ENCODE measurements at regions not wholly inside any gene's neighbourhood (a gene's known extent, or its start where the extent isn't known, plus 50 kb on each side); places are given as distances from the start of the nearest gene placed in this dataset.

- Mint-ChIP-seq H3K4me3 (no peak overlapping the region), H3K36me3 (no peaks in the 10 kb centered on the region), H3K9me3 (peaks cover 0 to 2% (median 0%) of the 10 kb centered on the region in 11 donors), H3K27ac (no peak overlapping the region), H3K4me1 (no peaks in the 10 kb centered on the region), H3K27me3 (no peaks in the 10 kb centered on the region)
- DNase-seq = no peak
- ATAC-seq = no peak
- POLR2A ChIA-PET = no interaction called here
- H3K4me3 ChIP-seq (ENCODE audit: low read length) = no peak overlapping the region
- H3K27ac ChIP-seq (ENCODE audit: low read depth, low read length) = no peak overlapping the region
- H3K27me3 ChIP-seq (ENCODE audit: control insufficient read depth in 2 of 2, insufficient read depth in 2 of 2, low read length in 2 of 2) = no peaks in the 10 kb centered on the region
- intact Hi-C loops (cut with micrococcal nuclease) = no loop called here
- H3K9me3 ChIP-seq (ENCODE audit: control insufficient read depth in 2 of 3, low read length in 3 of 3) = no peaks in the 10 kb centered on the region
- CTCF ChIA-PET = interaction anchor here (0.6 kb wide), 1 partner anchor 390 kb away, joined by 3 read pairs; no protein-coding TSS in a partner anchor
- no peaks in the 10 kb centered on the region for H3K4me1 ChIP-seq (ENCODE audit: control insufficient read depth in 2 of 2, insufficient read depth in 2 of 2, low read length in 2 of 2)
- H3K36me3 ChIP-seq (ENCODE audit: control insufficient read depth in 2 of 3, insufficient read depth in 3 of 3, low read length in 3 of 3) = no peaks in the 10 kb centered on the region
Measured at GRCh38 chr2:215554689-215555498, 119.0 kb upstream of the FN1 start.

- H3K9me3 Mint-ChIP-seq = peaks cover 0 to 2% (median 0%) of the 10 kb centered on the region in 11 donors
- Histone ChIP-seq H3K9me3 (ENCODE audit: control insufficient read depth in 2 of 3, low read length in 3 of 3) (no peaks in the 10 kb centered on the region), H3K27me3 (ENCODE audit: control insufficient read depth in 2 of 2, insufficient read depth in 2 of 2, low read length in 2 of 2) (no peaks in the 10 kb centered on the region), H3K4me1 (ENCODE audit: control insufficient read depth in 2 of 2, insufficient read depth in 2 of 2, low read length in 2 of 2) (no peaks in the 10 kb centered on the region), H3K27ac (ENCODE audit: low read depth, low read length) (no peak overlapping the region), H3K4me3 (ENCODE audit: low read length) (no peak overlapping the region), H3K36me3 (ENCODE audit: control insufficient read depth in 2 of 3, insufficient read depth in 3 of 3, low read length in 3 of 3) (no peaks in the 10 kb centered on the region)
- H3K27me3 Mint-ChIP-seq = peaks cover 0 to 3% (median 0%) of the 10 kb centered on the region in 5 donors
- ChIA-PET POLR2A (interaction anchor here (0.7 kb wide), 1 partner anchor 380 kb away, joined by 9 read pairs; no protein-coding TSS in a partner anchor), CTCF (no interaction called here)
- no peak overlapping the region for H3K27ac Mint-ChIP-seq
- no peaks in the 10 kb centered on the region for H3K4me1 Mint-ChIP-seq
- no peaks in the 10 kb centered on the region for H3K36me3 Mint-ChIP-seq
- no peak for ATAC-seq
- H3K4me3 Mint-ChIP-seq = no peak overlapping the region
- DNase-seq = no peak
- intact Hi-C loops (cut with micrococcal nuclease) = no loop called here
Measured at GRCh38 chr2:215553946-215554345, 118.1 kb upstream of the FN1 start.

- Histone ChIP-seq H3K9me3 (ENCODE audit: control insufficient read depth in 2 of 3, low read length in 3 of 3) (no peaks in the 10 kb centered on the region), H3K27me3 (ENCODE audit: control insufficient read depth in 2 of 2, insufficient read depth in 2 of 2, low read length in 2 of 2) (no peaks in the 10 kb centered on the region), H3K4me3 (ENCODE audit: low read length) (no peak overlapping the region), H3K27ac (ENCODE audit: low read depth, low read length) (no peak overlapping the region), H3K4me1 (ENCODE audit: control insufficient read depth in 2 of 2, insufficient read depth in 2 of 2, low read length in 2 of 2) (no peaks in the 10 kb centered on the region), H3K36me3 (ENCODE audit: control insufficient read depth in 2 of 3, insufficient read depth in 3 of 3, low read length in 3 of 3) (no peaks in the 10 kb centered on the region)
- Mint-ChIP-seq H3K27me3 (peaks cover 0 to 7% (median 0%) of the 10 kb centered on the region in 5 donors), H3K4me3 (no peak overlapping the region), H3K9me3 (no peaks in the 10 kb centered on the region), H3K27ac (no peak overlapping the region), H3K36me3 (no peaks in the 10 kb centered on the region), H3K4me1 (no peaks in the 10 kb centered on the region)
- intact Hi-C loops (cut with micrococcal nuclease) = no loop called here
- CTCF ChIA-PET = no interaction called here
- no peak for ATAC-seq
- POLR2A ChIA-PET = no interaction called here
- no peak for DNase-seq
Measured at GRCh38 chr2:215552144-215552580, 116.3 kb upstream of the FN1 start.

- Histone ChIP-seq H3K4me1 (ENCODE audit: control insufficient read depth in 2 of 2, insufficient read depth in 2 of 2, low read length in 2 of 2) (no peaks in the 10 kb centered on the region), H3K36me3 (ENCODE audit: control insufficient read depth in 2 of 3, insufficient read depth in 3 of 3, low read length in 3 of 3) (no peaks in the 10 kb centered on the region), H3K9me3 (ENCODE audit: control insufficient read depth in 2 of 3, low read length in 3 of 3) (no peaks in the 10 kb centered on the region), H3K27me3 (ENCODE audit: control insufficient read depth in 2 of 2, insufficient read depth in 2 of 2, low read length in 2 of 2) (no peaks in the 10 kb centered on the region), H3K27ac (ENCODE audit: low read depth, low read length) (no peak overlapping the region), H3K4me3 (ENCODE audit: low read length) (no peak overlapping the region)
- intact Hi-C loops (cut with micrococcal nuclease) = no loop called here
- no peaks in the 10 kb centered on the region for H3K9me3 Mint-ChIP-seq
- no peaks in the 10 kb centered on the region for H3K4me1 Mint-ChIP-seq
- CTCF ChIA-PET = no interaction called here
- ATAC-seq (no peak), DNase-seq (no peak)
- H3K27me3 Mint-ChIP-seq = peaks cover 0 to 7% (median 0%) of the 10 kb centered on the region in 5 donors
- no peak overlapping the region for H3K27ac Mint-ChIP-seq
- no peak overlapping the region for H3K4me3 Mint-ChIP-seq
- H3K36me3 Mint-ChIP-seq = no peaks in the 10 kb centered on the region
- POLR2A ChIA-PET = no interaction called here
Measured at GRCh38 chr2:215550331-215550730, 114.5 kb upstream of the FN1 start.

- ChIA-PET POLR2A (no interaction called here), CTCF (no interaction called here)
- Histone ChIP-seq H3K36me3 (ENCODE audit: control insufficient read depth in 2 of 3, insufficient read depth in 3 of 3, low read length in 3 of 3) (no peaks in the 10 kb centered on the region), H3K27ac (ENCODE audit: low read depth, low read length) (no peak overlapping the region), H3K27me3 (ENCODE audit: control insufficient read depth in 2 of 2, insufficient read depth in 2 of 2, low read length in 2 of 2) (no peaks in the 10 kb centered on the region), H3K4me1 (ENCODE audit: control insufficient read depth in 2 of 2, insufficient read depth in 2 of 2, low read length in 2 of 2) (no peaks in the 10 kb centered on the region), H3K9me3 (ENCODE audit: control insufficient read depth in 2 of 3, low read length in 3 of 3) (no peaks in the 10 kb centered on the region), H3K4me3 (ENCODE audit: low read length) (no peak overlapping the region)
- intact Hi-C loops (cut with micrococcal nuclease) = no loop called here
- no peaks in the 10 kb centered on the region for H3K9me3 Mint-ChIP-seq
- ATAC-seq = no peak
- no peaks in the 10 kb centered on the region for H3K4me1 Mint-ChIP-seq
- no peak for DNase-seq
- H3K4me3 Mint-ChIP-seq = no peak overlapping the region
- no peaks in the 10 kb centered on the region for H3K36me3 Mint-ChIP-seq
- peaks cover 0 to 7% (median 0%) of the 10 kb centered on the region in 5 donors for H3K27me3 Mint-ChIP-seq
- no peak overlapping the region for H3K27ac Mint-ChIP-seq
Measured at GRCh38 chr2:215548714-215549113, 112.8 kb upstream of the FN1 start.

GRCh38 chr2:215542690-215543089 lies 106.8 kb upstream of the FN1 start:
- Histone ChIP-seq H3K9me3 (ENCODE audit: control insufficient read depth in 2 of 3, low read length in 3 of 3) (no peaks in the 10 kb centered on the region), H3K27me3 (ENCODE audit: control insufficient read depth in 2 of 2, insufficient read depth in 2 of 2, low read length in 2 of 2) (no peaks in the 10 kb centered on the region), H3K4me1 (ENCODE audit: control insufficient read depth in 2 of 2, insufficient read depth in 2 of 2, low read length in 2 of 2) (no peaks in the 10 kb centered on the region), H3K4me3 (ENCODE audit: low read length) (no peak overlapping the region), H3K36me3 (ENCODE audit: control insufficient read depth in 2 of 3, insufficient read depth in 3 of 3, low read length in 3 of 3) (no peaks in the 10 kb centered on the region), H3K27ac (ENCODE audit: low read depth, low read length) (no peak overlapping the region)
- CTCF ChIA-PET = interaction anchor here (0.6 kb wide), 1 partner anchor 273 kb away, joined by 5 read pairs; no protein-coding TSS in a partner anchor
- DNase-seq (no peak), ATAC-seq (no peak)
- H3K4me1 Mint-ChIP-seq = peaks cover 0 to 2% (median 0%) of the 10 kb centered on the region in 7 donors
- intact Hi-C loops (cut with micrococcal nuclease) = no loop called here
- H3K36me3 Mint-ChIP-seq = no peaks in the 10 kb centered on the region
- POLR2A ChIA-PET = no interaction called here
- H3K9me3 Mint-ChIP-seq = peaks cover 0 to 2% (median 0%) of the 10 kb centered on the region in 11 donors
- H3K4me3 Mint-ChIP-seq = no peak overlapping the region
- H3K27ac Mint-ChIP-seq = no peak overlapping the region
- H3K27me3 Mint-ChIP-seq = peaks cover 0 to 8% (median 2%) of the 10 kb centered on the region in 5 donors

GRCh38 chr2:215540658-215541057 lies 104.8 kb upstream of the FN1 start:
- CTCF ChIA-PET = no interaction called here
- Histone ChIP-seq H3K27me3 (ENCODE audit: control insufficient read depth in 2 of 2, insufficient read depth in 2 of 2, low read length in 2 of 2) (no peaks in the 10 kb centered on the region), H3K27ac (ENCODE audit: low read depth, low read length) (no peak overlapping the region), H3K9me3 (ENCODE audit: control insufficient read depth in 2 of 3, low read length in 3 of 3) (no peaks in the 10 kb centered on the region), H3K36me3 (ENCODE audit: control insufficient read depth in 2 of 3, insufficient read depth in 3 of 3, low read length in 3 of 3) (no peaks in the 10 kb centered on the region), H3K4me3 (ENCODE audit: low read length) (no peak overlapping the region), H3K4me1 (ENCODE audit: control insufficient read depth in 2 of 2, insufficient read depth in 2 of 2, low read length in 2 of 2) (no peaks in the 10 kb centered on the region)
- Mint-ChIP-seq H3K27me3 (peaks cover 0 to 8% (median 3%) of the 10 kb centered on the region in 5 donors), H3K4me3 (no peak overlapping the region), H3K4me1 (peaks cover 0 to 2% (median 0%) of the 10 kb centered on the region in 7 donors), H3K9me3 (peaks cover 0 to 2% (median 0%) of the 10 kb centered on the region in 11 donors), H3K27ac (no peak overlapping the region), H3K36me3 (no peaks in the 10 kb centered on the region)
- ATAC-seq (no peak), DNase-seq (no peak)
- intact Hi-C loops (cut with micrococcal nuclease) = no loop called here
- POLR2A ChIA-PET = no interaction called here

All from naive thymus-derived CD4-positive, alpha-beta T cell (primary cell).